Head of caudate nucleus (tissue), 42 donors: ENCODE measurements at regions not wholly inside any gene's neighbourhood (a gene's known extent, or its start where the extent isn't known, plus 50 kb on each side); places are given as distances from the start of the nearest gene placed in this dataset.
A peak's percentile ranks its signal among the peaks of the same experiment; 100 is the strongest.

Source experiments
- DNase-seq, 42 donors: peaks; one replicate each; pipeline versions ENCODE4 v3.0.0 to v3.0.0-alpha.2; 2020 to 2021; ENCODE audit warnings: mixed read lengths in 7 of 42
- intact Hi-C: fragments of 100-400 bp; cut with DNase I; formaldehyde crosslinking; loops from one replicate; pipeline ENCODE4 v1.15.0; 2022

GRCh38 chr12:127675936-127676335 is 591.0 kb upstream of the TMEM132C start:
- DNase-seq, result no peak

GRCh38 chr12:127677537-127678131 is 589.3 kb upstream of the TMEM132C start:
- intact Hi-C loops, result no loop called here
- peak; percentile 64 to 92 (median 84) for DNase-seq

More at GRCh38 chr12:127675936-127676335, 591.0 kb upstream of the TMEM132C start:
- intact Hi-C loops, result no loop called here

- no peak for DNase-seq
- intact Hi-C loops, result no loop called here
Measured at GRCh38 chr12:127678945-127679344, 588.0 kb upstream of the TMEM132C start.

- intact Hi-C loops, result no loop called here
- no peak for DNase-seq
Measured at GRCh38 chr12:127680516-127680915, 586.5 kb upstream of the TMEM132C start.

- no peak for DNase-seq
- intact Hi-C loops, result no loop called here
Measured at GRCh38 chr12:127681151-127681754, 585.7 kb upstream of the TMEM132C start.

- intact Hi-C loops, result no loop called here
- no peak for DNase-seq
Measured at GRCh38 chr12:127685491-127685890, 581.5 kb upstream of the TMEM132C start.

- DNase-seq, result no peak
- intact Hi-C loops, result no loop called here
Measured at GRCh38 chr12:127685931-127686330, 581.0 kb upstream of the TMEM132C start.

GRCh38 chr12:127687181-127687580 is 579.8 kb upstream of the TMEM132C start:
- DNase-seq, result no peak
- intact Hi-C loops, result no loop called here

GRCh38 chr12:127688906-127689428 is 578.0 kb upstream of the TMEM132C start:
- intact Hi-C loops, result no loop called here

GRCh38 chr12:127690161-127690560 is 576.8 kb upstream of the TMEM132C start:
- intact Hi-C loops, result no loop called here
- DNase-seq, result no peak

More at GRCh38 chr12:127688906-127689428, 578.0 kb upstream of the TMEM132C start:
- DNase-seq, result no peak

- intact Hi-C loops, result no loop called here
- DNase-seq, result no peak
Measured at GRCh38 chr12:127696963-127697362, 570.0 kb upstream of the TMEM132C start.

- intact Hi-C loops, result no loop called here
- no peak for DNase-seq
Measured at GRCh38 chr12:127703026-127703425, 563.9 kb upstream of the TMEM132C start.

- intact Hi-C loops, result no loop called here
- DNase-seq, result no peak
Measured at GRCh38 chr12:127711108-127711507, 555.9 kb upstream of the TMEM132C start.

- DNase-seq, result no peak
- intact Hi-C loops, result no loop called here
Measured at GRCh38 chr12:127712561-127712960, 554.4 kb upstream of the TMEM132C start.

- intact Hi-C loops, result no loop called here
- no peak for DNase-seq
Measured at GRCh38 chr12:127716166-127716565, 550.8 kb upstream of the TMEM132C start.

GRCh38 chr12:127717278-127717677 is 549.7 kb upstream of the TMEM132C start:
- no peak for DNase-seq
- intact Hi-C loops, result no loop called here

GRCh38 chr12:127720334-127720733 is 546.6 kb upstream of the TMEM132C start:
- intact Hi-C loops, result no loop called here
- no peak for DNase-seq

GRCh38 chr12:127722611-127723010 is 544.4 kb upstream of the TMEM132C start:
- intact Hi-C loops, result no loop called here
- no peak for DNase-seq

GRCh38 chr12:127723251-127723650 is 543.7 kb upstream of the TMEM132C start:
- intact Hi-C loops, result no loop called here

GRCh38 chr12:127726671-127727315 is 540.2 kb upstream of the TMEM132C start:
- no peak for DNase-seq
- intact Hi-C loops, result no loop called here

More at GRCh38 chr12:127723251-127723650, 543.7 kb upstream of the TMEM132C start:
- DNase-seq, result no peak
